ENCODE measurements at regions not wholly inside any gene's neighbourhood (a gene's known extent, or its start where the extent isn't known, plus 50 kb on each side); places are given as distances from the start of the nearest gene placed in this dataset.

- Histone ChIP-seq H3K4me1 (no peaks in the 10 kb centered on the region), H3K4me3 (ENCODE audit: low read depth, low read length) (no peak overlapping the region), H3K9me3 (no peaks in the 10 kb centered on the region; the same call in 1 of the 2 replicates), H3K27me3 (replicated peaks; ENCODE audit: control insufficient read depth, insufficient read depth, low read length) (no peaks in the 10 kb centered on the region), H3K36me3 (ENCODE audit: control insufficient read depth, insufficient read depth, low read length) (no peaks in the 10 kb centered on the region)
- Mint-ChIP-seq H3K27me3 (ENCODE audit: insufficient read depth, unreplicated experiment) (no peaks in the 10 kb centered on the region), H3K36me3 (ENCODE audit: insufficient read depth, unreplicated experiment) (no peaks in the 10 kb centered on the region), H3K9me3 (ENCODE audit: unreplicated experiment) (peaks cover 22% of the 10 kb centered on the region), H3K4me1 (ENCODE audit: low read depth, unreplicated experiment) (no peaks in the 10 kb centered on the region), H3K4me3 (ENCODE audit: unreplicated experiment) (no peak overlapping the region), H3K27ac (ENCODE audit: unreplicated experiment) (no peak overlapping the region)
- ChIA-PET CTCF (no interaction called here), POLR2A (no interaction called here)
- no peak for DNase-seq
- intact Hi-C loops (cut with micrococcal nuclease; ENCODE audit: unreplicated experiment): loop anchor here (5.0 kb wide), 1 partner anchor 124 kb away; no protein-coding TSS in a partner anchor
- BruUV-seq (replicated peaks): no TSS peak
- no peak for TF ChIP-seq CTCF (IDR thresholded peaks at IDR 0.05; ENCODE audit: insufficient read depth in 1 of 2, low read depth in 1 of 2, low read length in 1 of 2, severe bottlenecking in 1 of 2, unreplicated experiment in 1 of 2)
Observed at GRCh38 chr13:44031555-44031954, 151.9 kb downstream of the LACC1 start.

- Mint-ChIP-seq H3K4me3 (ENCODE audit: unreplicated experiment) (no peak overlapping the region), H3K27ac (ENCODE audit: unreplicated experiment) (no peak overlapping the region), H3K27me3 (ENCODE audit: insufficient read depth, unreplicated experiment) (no peaks in the 10 kb centered on the region), H3K9me3 (ENCODE audit: unreplicated experiment) (peaks cover 22% of the 10 kb centered on the region), H3K4me1 (ENCODE audit: low read depth, unreplicated experiment) (no peaks in the 10 kb centered on the region), H3K36me3 (ENCODE audit: insufficient read depth, unreplicated experiment) (no peaks in the 10 kb centered on the region)
- Histone ChIP-seq H3K27me3 (replicated peaks; ENCODE audit: control insufficient read depth, insufficient read depth, low read length) (no peaks in the 10 kb centered on the region), H3K36me3 (ENCODE audit: control insufficient read depth, insufficient read depth, low read length) (no peaks in the 10 kb centered on the region), H3K4me1 (no peaks in the 10 kb centered on the region), H3K4me3 (ENCODE audit: low read depth, low read length) (no peak overlapping the region), H3K9me3 (no peaks in the 10 kb centered on the region; the same call in 1 of the 2 replicates)
- ChIA-PET CTCF (interaction anchor here (0.6 kb wide), 3 partner anchors 14 to 138 kb away, joined by 3 to 6 read pairs (median 3); no protein-coding TSS in a partner anchor), POLR2A (no interaction called here)
- intact Hi-C loops (cut with micrococcal nuclease; ENCODE audit: unreplicated experiment): loop anchor here (5.0 kb wide), 1 partner anchor 126 kb away; no protein-coding TSS in a partner anchor
- no peak for TF ChIP-seq CTCF (IDR thresholded peaks at IDR 0.05; ENCODE audit: insufficient read depth in 1 of 2, low read depth in 1 of 2, low read length in 1 of 2, severe bottlenecking in 1 of 2, unreplicated experiment in 1 of 2)
- BruUV-seq (replicated peaks): no TSS peak
- no peak for DNase-seq
Observed at GRCh38 chr13:44032802-44033201, 153.1 kb downstream of the LACC1 start.

- intact Hi-C loops (cut with micrococcal nuclease; ENCODE audit: unreplicated experiment): no loop called here
- no peaks in the 10 kb centered on the region; the same call in 1 of the 2 replicates for H3K9me3 ChIP-seq
- no peak for TF ChIP-seq CTCF (IDR thresholded peaks at IDR 0.05; ENCODE audit: insufficient read depth in 1 of 2, low read depth in 1 of 2, low read length in 1 of 2, severe bottlenecking in 1 of 2, unreplicated experiment in 1 of 2)
- Mint-ChIP-seq H3K9me3 (ENCODE audit: unreplicated experiment) (peaks cover 13% of the 10 kb centered on the region), H3K27me3 (ENCODE audit: insufficient read depth, unreplicated experiment) (no peaks in the 10 kb centered on the region), H3K4me3 (ENCODE audit: unreplicated experiment) (no peak overlapping the region), H3K27ac (ENCODE audit: unreplicated experiment) (no peak overlapping the region), H3K4me1 (ENCODE audit: low read depth, unreplicated experiment) (no peaks in the 10 kb centered on the region), H3K36me3 (ENCODE audit: insufficient read depth, unreplicated experiment) (no peaks in the 10 kb centered on the region)
- no peak overlapping the region for H3K4me3 ChIP-seq (ENCODE audit: low read depth, low read length)
- BruUV-seq (replicated peaks): no TSS peak
- H3K4me1 ChIP-seq: no peaks in the 10 kb centered on the region
- H3K36me3 ChIP-seq (ENCODE audit: control insufficient read depth, insufficient read depth, low read length): no peaks in the 10 kb centered on the region
- POLR2A ChIA-PET: no interaction called here
- H3K27me3 ChIP-seq (replicated peaks; ENCODE audit: control insufficient read depth, insufficient read depth, low read length): no peaks in the 10 kb centered on the region
- CTCF ChIA-PET: no interaction called here
- no peak for DNase-seq
Observed at GRCh38 chr13:44035400-44035799, 155.7 kb downstream of the LACC1 start.

All from Caco-2 (cell line).